Activated CD8-positive, alpha-beta memory T cell treated with anti-CD3 and anti-CD28 coated beads for 1 hour (primary cell): ENCODE measurements at regions not wholly inside any gene's neighbourhood (a gene's known extent, or its start where the extent isn't known, plus 50 kb on each side); places are given as distances from the start of the nearest gene placed in this dataset.
A peak's percentile ranks its signal among the peaks of the same experiment; 100 is the strongest.
"Not testable (repeated sequence)": the region's sequence is repeated elsewhere in the genome, so short reads cannot be mapped to it uniquely, and the experiment has no call there.

Experiments used
- DNase-seq, 2 donors: peaks; one replicate each; pipeline ENCODE4 v3.0.0-alpha.2; 2020; ENCODE audit warnings: low read depth in 1 of 2; ENCODE audit errors: extremely low read depth in 1 of 2

DNA sequence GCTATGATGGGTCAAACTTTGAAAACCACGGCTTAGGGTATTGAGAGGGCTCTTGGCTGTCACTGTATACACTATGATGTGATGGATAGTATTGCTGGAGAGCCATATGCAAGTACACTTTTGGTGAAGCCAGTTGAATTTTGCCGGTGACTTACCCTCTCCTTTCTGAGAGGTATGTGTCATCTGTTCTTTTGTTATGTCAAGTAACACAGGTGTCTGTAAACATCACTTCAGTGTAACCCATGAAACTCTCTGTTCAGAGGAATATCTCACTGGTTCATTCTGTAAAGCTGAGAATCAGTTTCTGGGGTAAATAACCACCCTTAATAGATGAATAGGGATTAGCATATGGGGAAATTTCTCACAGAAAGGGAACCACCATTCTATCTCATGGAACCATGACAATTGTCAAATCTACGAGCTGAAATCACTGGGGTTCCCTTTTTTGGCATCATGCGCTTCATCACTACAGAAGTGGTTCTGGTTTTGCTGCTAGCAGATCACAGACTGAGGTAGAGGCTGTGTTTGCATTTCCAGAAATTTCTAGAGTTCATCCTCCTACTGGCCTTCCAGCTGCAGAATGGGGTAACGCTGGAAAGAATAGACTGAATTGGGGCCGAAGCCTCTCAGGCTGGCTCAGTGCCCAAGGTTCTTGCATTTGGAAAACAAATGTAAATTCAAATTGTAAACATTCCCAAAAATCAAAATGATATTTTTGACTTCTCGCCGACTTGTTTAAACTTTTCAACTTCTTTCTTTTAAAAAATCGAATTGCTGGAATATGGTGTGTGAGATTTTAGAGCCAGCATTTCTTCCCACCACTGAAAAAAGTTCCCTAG lies 83.3 kb upstream of the CREB5 start:
- no peak for DNase-seq

DNA sequence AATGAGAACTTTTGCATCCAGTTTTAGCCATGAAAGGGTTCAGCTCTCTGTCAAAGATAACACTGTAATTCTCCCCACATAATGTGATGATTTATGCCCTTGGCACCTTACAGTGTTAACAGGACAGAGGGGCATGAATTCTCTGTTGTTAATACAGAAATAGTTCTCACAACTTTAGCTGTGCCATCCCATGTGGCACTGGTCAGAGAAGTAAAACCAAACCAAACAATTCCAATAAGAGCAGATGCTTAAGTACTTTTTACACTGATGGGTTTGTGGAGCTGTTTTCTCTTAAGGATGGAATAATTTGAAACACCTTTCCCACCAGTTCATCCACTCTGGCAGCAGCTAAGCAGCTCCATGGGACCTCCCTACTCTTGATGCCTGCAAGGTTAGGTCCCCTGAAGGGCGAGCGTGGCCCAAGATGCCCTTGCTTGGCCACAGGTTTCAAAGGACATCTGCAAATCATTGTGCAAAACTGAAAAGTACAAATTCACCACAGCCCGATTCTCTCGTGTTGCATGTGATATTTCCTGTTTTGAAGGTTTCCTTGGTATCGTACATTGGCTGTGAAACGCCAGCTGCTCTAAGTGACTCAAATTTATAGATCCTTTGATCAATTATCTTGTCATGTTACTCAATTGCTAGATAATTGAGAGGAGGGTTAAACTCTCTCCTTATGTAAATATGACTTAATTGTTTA lies 82.5 kb upstream of the CREB5 start:
- DNase-seq, result peak in 1 of 2 donors; percentile 1

GRCh38 chr7:28330384-28331070 lies 81.8 kb upstream of the CREB5 start:
- DNase-seq, result no peak

DNA sequence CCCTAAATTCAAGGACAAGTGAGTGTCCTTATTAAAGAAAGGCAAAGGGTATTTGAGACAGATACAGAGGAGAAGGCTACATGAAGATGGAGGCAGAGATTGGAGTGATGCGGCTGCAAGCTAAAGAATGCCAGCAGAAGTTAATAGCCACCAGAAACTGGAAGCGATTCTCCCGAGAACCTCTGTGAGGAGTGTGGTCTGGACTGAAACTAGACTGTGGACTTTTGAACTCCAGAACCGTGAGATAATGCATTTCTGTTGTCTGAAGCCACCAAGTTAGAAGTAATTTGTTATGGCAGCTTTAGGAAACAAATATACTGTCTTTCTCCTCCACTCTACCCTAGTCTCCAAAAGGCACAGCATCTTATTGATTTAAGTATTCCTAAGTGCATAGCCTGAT lies 80.3 kb upstream of the CREB5 start:
- DNase-seq, result no peak

- DNase-seq, result not testable (repeated sequence)
Measured at GRCh38 chr7:28333548-28333947, 78.8 kb upstream of the CREB5 start.

DNA sequence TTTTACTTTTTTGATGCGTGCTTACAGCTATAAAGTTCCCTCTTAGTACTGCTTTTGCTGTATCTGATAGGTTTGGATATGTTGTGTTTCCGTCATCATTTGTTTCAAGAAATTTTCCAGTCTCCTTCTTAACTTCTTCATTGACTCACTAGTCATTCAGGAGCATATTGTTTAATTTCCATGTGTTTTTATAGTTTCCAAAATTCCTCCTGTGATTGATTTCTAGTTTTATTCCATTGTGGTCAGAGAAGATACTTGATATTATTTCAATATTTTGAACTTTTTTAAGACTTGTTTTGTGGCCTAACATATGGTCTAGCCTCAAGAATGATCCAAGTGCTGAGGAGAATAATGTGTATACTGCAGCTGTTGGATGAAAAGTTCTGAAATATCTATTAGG lies 75.5 kb upstream of the CREB5 start:
- DNase-seq, result no peak

DNA sequence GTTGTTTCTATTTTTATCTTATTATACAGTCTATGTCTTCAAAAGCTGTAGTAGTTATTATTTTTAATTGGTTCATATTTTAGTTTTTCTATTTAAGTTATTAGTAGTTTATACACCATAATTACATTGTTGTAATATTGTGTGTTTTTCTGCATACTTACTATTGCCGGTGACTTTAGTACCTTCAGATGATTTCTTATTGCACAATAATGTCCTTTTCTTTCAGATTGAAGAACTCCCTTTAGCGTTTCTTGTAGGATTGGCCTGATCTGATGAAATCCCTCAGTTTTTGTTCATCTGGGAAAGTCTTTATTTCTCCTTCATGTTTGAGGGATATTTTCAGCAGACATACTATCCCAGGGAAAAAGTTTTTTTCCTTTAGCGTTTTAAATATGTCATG lies 74.3 kb upstream of the CREB5 start:
- no peak for DNase-seq

DNA sequence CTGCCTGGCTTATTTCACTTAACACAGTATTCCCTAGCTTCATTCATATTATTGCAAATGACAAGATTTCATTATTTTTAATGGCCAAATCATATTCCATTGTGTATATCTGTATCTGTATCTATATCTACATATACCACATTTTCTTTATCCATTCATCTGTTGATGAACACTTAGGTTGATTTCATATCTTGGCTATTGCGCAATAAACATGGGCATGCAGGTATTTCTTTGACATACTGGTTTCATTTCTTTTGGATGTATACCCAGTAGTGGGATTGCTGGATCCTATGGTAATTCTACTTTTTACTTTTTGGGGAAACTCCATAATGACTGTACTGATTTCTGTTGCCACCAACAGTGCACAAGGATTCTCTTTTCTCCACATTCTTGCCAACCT lies 68.9 kb upstream of the CREB5 start:
- no peak for DNase-seq

DNA sequence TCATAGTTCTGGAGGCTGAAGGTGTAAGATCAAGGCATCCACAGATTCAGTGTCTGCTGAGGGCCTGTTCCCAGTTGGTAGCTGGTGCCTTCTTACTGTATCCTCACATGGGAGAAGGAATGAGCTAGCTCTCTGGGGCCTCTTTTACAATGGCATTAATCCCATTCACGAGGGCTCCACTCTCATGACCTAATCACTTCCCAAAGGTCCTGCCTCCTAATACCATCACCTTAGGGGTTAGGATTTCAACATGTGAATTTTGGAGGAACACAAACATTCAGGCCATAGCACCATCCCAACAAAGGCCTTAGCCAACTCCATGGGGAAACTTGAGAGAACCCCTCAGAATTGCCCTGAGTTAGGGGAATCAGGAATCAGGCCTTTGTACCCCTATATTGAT lies 66.1 kb upstream of the CREB5 start:
- no peak for DNase-seq

DNA sequence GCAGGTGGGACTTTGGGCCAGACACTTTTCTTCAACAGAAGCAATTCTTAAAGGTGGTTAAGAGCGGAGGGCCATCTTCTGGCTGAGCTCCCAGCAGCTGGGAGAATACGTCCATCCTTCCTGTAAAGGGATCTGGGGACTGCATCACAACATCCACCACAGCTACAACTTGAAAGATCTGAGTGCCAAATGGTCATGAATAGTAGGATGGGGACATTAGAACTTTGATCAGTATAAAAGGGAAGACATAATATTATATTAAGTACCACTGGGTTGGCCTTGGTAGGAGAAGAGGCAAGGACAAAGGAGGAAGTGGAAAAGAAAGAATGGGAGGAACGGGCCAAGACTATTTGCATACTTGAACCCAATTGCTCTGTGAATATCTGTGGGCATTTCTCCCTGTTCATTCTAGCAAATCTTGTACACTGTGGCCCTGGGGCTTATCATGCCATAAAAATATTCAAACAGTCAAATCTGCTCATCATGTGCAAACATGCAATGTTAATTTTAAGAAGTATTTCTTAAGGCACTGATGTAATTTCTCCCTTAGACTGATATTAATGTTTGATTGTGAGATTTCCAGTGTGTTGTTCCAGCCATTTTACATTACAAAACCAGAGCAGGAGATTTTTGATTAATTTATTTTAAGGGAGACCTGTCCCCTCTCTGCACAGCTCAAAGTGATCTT lies 65.5 kb upstream of the CREB5 start:
- no peak for DNase-seq

- DNase-seq, result no peak
Measured at GRCh38 chr7:28347475-28348318, 64.6 kb upstream of the CREB5 start.

GRCh38 chr7:28348636-28349035 lies 63.7 kb upstream of the CREB5 start:
- no peak for DNase-seq

DNA sequence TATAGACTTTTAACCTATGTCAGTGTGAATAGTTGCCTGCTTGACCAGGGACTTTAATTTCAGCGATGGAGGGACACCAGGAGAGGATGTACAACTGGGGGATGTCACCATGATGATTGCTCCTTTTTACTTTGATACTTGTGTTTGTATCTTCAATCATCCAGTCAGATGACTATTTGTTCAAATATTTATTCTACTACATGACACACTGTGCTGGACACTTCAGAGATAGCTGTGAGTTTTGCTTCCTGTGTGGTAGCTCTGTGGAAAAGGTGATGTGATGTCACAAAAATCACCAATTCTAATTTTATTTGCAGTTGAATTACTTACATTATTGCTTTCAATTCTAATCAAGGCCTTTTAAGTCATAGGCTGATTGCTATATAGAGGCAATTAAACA lies 62.7 kb upstream of the CREB5 start:
- DNase-seq, result no peak

DNA sequence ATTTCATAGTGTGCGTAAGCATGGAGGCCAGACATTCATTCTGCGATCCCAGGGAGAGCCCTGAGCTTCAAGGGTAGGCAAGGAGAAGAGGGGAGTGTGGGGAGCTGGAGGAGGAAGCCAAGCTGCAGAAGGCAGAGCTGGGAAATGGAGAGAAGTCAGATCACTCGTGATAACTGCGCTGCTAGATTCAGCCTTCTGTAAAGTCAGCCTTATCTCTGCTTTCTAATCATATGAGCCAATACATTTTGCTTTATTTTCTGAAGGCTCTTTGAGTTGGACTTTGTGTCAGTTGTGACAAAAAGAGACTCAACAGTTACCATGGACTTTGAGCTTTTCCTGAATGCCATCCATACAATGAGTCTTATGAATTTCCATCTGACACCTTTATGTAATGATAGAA lies 61.7 kb upstream of the CREB5 start:
- no peak for DNase-seq

DNA sequence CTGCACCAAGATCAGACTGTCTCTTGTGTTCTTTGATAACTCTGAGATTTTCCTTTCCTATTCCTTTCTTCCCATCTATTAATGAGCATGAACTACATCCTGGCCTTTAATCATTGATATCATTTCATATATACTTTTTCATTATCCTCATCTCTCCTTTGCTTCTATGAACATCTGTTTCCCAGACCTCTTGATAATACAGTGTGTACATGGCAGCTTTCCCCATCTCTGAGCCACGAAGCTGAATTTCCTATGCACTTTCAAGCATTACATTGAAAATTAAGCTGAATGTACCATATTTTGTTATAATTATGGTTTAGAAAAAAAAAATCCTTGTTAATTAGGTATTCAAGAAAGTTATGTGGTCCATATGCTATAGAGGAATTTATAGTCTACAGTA lies 60.9 kb upstream of the CREB5 start:
- DNase-seq, result no peak

GRCh38 chr7:28354601-28355402 lies 57.5 kb upstream of the CREB5 start:
- DNase-seq, result no peak

DNA sequence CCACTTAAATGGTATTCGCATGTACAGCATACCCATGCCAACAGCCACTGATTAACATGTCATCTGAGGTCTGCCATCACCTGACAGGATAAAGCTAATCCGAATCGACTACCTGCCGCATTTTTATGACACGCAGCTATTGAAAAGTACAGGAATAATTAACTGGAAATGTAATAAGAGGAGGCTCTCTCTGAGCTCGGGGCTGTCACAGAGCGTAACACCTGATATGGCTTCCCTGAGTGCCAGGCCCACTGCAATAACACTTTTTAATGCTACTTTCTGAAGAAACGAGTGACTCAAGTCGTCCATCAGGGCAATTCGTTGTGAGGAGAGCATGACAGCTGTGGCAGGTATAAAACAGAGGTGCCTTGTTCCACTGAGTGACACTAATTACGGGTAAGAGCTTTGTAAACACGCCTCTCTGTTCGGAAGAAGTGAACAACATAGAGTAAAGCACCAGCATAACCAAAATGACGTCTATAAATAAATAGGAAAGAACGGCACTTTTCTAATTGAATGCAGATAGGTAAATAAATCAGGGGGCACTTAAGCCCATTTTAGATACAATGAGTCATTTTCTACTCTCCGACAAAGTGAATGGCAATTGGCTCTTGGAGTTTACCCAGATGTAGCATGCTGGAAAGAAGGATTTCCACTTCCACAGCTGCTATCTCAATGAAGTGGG lies 56.5 kb upstream of the CREB5 start:
- no peak for DNase-seq

GRCh38 chr7:28356619-28357018 lies 55.7 kb upstream of the CREB5 start:
- DNase-seq, result no peak

DNA sequence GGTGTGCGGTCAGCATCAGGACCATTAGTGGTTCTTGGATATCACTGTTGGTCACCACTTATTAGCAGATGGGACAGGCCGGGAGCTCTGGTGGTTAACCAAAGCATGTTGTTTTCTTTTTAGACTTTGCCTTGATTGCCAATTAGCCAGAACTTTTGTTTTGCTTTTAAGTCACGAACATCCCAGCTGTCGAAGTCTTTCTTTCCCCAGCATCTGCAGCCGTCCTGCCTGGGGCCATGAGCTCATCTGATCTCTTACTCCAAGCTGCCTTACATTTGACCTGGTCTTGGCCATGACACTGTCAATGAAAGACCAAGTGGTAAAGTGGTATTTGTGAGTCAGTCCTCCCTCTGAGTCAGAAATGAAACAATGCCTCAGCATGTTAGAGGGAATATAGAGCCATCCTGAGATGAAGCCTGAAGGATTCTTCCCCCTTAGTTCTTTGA lies 53.9 kb upstream of the CREB5 start:
- no peak for DNase-seq
